Kidney (tissue), 13 donors: ENCODE measurements at regions not wholly inside any gene's neighbourhood (a gene's known extent, or its start where the extent isn't known, plus 50 kb on each side); places are given as distances from the start of the nearest gene placed in this dataset.

Experiments
- DNase-seq, 5 donors: peaks; one replicate each; pipeline ENCODE4 v3.0.0-alpha.2; 2013 to 2020
- FAIRE-seq: peaks from 2 replicates; lab custom pipeline; 2012; peaks lifted over from hg19 to GRCh38; lab: Jason Lieb, UNC
- H3K27ac ChIP-seq, 2 donors: one replicate each; pipeline ENCODE4 v1.7.0; 2013; ENCODE audit warnings: low read depth in 2 of 2, low read length in 2 of 2, inconsistent platforms in 1 of 2
- H3K27me3 ChIP-seq: one replicate; pipeline ENCODE4 v1.7.1; 2013; ENCODE audit warnings: low read length, inconsistent platforms; ENCODE audit not compliant: control insufficient read depth, insufficient read depth
- H3K36me3 ChIP-seq, 3 donors: one replicate each; pipeline versions ENCODE4 v1.7.0 to v1.7.1; 2013; ENCODE audit warnings: low read length in 3 of 3, control low read depth in 1 of 3, inconsistent platforms in 1 of 3; ENCODE audit not compliant: insufficient read depth in 3 of 3, control insufficient read depth in 2 of 3
- H3K4me1 ChIP-seq, 3 donors: one replicate each; pipeline versions ENCODE4 v1.7.0 to v1.7.1; 2013; ENCODE audit warnings: low read length in 3 of 3, inconsistent platforms in 1 of 3, low read depth in 1 of 3; ENCODE audit not compliant: control insufficient read depth in 2 of 3, insufficient read depth in 2 of 3
- H3K4me3 ChIP-seq, 3 donors: one replicate each; pipeline versions ENCODE4 v1.7.0 to v1.8.1; 2013; ENCODE audit warnings: low read length in 3 of 3, control low read depth in 1 of 3, inconsistent platforms in 1 of 3
- H3K9ac ChIP-seq, 3 donors: one replicate each; pipeline versions ENCODE4 v1.7.0 to v1.7.1; 2013; ENCODE audit warnings: low read length in 3 of 3, control low read depth in 1 of 3, inconsistent platforms in 1 of 3
- H3K9me3 ChIP-seq, 3 donors: one replicate each; pipeline versions ENCODE4 v1.7.0 to v1.7.1; 2013; ENCODE audit warnings: low read length in 3 of 3, control low read depth in 1 of 3, inconsistent platforms in 1 of 3; ENCODE audit not compliant: control insufficient read depth in 2 of 3, insufficient read depth in 1 of 3
- intact Hi-C: fragments of 100-400 bp; cut with DNase I; formaldehyde crosslinking; loops from one replicate; pipeline ENCODE4 v1.11.1; 2022
- TF ChIP-seq, protein P1 (sequence below): IDR thresholded peaks from 3 replicates; pipeline ENCODE4 v1.5.1; 2012; ENCODE audit warnings: mild to moderate bottlenecking, moderate library complexity, borderline replicate concordance; ENCODE audit not compliant: insufficient read depth; ENCODE audit errors: extremely low read depth
- donor health status: control.
- donor health status: control.
- donor health status: control.
- donor health status: control.
- donor health status: control.
- donor health status: DM: yes; HTN: yes; CAD: no.
- donor health status: Normal renal cell carcinoma (clear cell type).

DNA sequence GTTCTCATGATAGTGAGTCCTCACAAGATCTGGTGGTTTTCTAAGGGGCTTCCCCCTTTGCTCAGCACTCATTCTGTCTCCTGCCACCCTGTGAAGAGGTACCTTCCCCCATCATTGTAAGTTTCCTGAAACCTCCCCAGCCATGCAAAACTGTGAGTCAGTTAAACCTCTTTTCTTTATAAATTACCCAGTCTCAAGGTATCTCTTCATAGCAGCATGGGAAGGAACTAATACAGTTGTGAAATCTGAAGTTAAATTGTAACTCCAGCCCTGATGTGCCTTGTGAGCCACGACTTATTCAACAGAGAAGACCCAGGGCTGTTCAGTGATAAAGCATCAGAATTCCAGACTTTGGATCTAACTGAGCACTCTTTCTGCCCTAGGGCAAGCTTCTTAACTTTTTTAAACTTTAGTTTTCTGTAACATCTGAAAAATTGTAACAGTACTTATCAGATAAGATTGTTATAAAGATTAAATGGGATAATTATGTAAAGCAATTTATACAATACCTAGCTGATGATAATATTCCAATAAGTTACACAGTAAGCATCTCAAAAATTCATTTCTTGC is 220.0 kb downstream of the TRPC6 start:
- Histone ChIP-seq H3K27ac (no peak overlapping the region), H3K27me3 (no peaks in the 10 kb centered on the region), H3K4me3 (no peak overlapping the region), H3K9me3 (no peaks in the 10 kb centered on the region), H3K9ac (no peak overlapping the region), H3K4me1 (no peaks in the 10 kb centered on the region), H3K36me3 (no peaks in the 10 kb centered on the region)
- TF ChIP-seq, protein P1, sequence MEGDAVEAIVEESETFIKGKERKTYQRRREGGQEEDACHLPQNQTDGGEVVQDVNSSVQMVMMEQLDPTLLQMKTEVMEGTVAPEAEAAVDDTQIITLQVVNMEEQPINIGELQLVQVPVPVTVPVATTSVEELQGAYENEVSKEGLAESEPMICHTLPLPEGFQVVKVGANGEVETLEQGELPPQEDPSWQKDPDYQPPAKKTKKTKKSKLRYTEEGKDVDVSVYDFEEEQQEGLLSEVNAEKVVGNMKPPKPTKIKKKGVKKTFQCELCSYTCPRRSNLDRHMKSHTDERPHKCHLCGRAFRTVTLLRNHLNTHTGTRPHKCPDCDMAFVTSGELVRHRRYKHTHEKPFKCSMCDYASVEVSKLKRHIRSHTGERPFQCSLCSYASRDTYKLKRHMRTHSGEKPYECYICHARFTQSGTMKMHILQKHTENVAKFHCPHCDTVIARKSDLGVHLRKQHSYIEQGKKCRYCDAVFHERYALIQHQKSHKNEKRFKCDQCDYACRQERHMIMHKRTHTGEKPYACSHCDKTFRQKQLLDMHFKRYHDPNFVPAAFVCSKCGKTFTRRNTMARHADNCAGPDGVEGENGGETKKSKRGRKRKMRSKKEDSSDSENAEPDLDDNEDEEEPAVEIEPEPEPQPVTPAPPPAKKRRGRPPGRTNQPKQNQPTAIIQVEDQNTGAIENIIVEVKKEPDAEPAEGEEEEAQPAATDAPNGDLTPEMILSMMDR = no peak
- no peak for FAIRE-seq
- intact Hi-C loops = no loop called here
- no peak for DNase-seq

DNA sequence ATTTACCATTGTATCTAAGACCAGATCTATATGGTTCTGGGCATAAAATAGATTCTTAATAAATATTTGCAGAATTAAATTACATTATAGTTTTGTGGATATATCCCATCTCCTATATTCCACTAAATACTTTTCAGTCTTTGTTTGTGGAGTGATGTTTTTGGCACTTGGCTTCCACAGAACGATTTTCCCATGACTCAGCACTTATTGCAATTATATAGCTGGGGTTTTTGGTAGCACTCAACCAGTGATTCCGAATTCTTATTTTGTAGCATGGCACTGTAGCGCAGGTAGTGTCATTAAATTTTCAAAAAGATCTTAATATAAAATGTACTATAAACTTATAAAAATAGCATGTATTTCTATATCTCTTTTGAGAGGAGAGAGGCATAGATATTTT is 221.2 kb downstream of the TRPC6 start:
- Histone ChIP-seq H3K9me3 (peaks cover 0 to 2% (median 0%) of the 10 kb centered on the region in 3 donors), H3K27ac (no peak overlapping the region), H3K4me1 (no peaks in the 10 kb centered on the region), H3K27me3 (no peaks in the 10 kb centered on the region), H3K4me3 (no peak overlapping the region), H3K9ac (no peak overlapping the region), H3K36me3 (no peaks in the 10 kb centered on the region)
- intact Hi-C loops = no loop called here
- FAIRE-seq = no peak
- TF ChIP-seq, protein P1 = no peak
- no peak for DNase-seq

DNA sequence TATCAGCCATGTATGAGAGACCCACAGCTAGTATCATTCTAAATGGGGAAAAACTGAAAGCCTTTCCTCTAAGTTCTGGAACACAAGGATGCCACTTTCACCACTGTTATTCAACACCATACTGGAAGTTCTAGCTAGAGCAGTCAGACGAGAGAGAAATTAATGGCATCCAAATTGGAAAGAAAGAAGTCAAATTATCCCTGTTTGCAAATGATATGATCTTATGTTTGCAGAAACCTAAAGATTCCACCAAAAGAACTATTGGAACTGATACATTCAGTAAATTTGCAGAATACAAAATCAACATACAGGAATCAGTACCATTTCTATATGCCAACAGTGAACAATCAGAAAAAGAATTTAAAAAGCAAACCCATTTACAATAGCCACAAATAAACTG is 226.0 kb downstream of the TRPC6 start:
- TF ChIP-seq, protein P1 = no peak
- intact Hi-C loops = no loop called here

DNA sequence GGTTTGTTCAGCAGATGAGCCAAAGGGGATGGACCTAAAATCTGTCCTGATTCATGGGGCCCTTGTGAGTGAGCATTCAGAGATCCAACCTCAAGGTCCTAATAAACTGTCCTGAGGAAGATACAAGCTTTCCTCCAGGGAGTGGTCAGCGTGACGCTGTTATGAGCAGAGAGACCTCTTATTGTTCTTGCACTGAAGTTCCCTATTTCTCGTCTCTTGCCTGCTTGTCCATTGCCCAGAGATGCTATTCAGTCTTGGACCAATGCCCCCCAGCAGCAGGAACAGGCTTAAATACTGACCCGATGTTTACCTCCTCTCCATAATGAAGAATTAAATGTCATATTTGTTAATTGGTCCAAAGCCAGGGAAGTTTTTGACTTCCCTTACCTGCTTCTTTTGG is 225.2 kb upstream of the PGR start:
- DNase-seq (no peak), FAIRE-seq (no peak)
- H3K4me1 ChIP-seq = no peaks in the 10 kb centered on the region
- peaks cover 0 to 2% (median 0%) of the 10 kb centered on the region in 3 donors for H3K9me3 ChIP-seq
- no peak overlapping the region for H3K9ac ChIP-seq
- H3K4me3 ChIP-seq = no peak overlapping the region
- intact Hi-C loops = no loop called here
- H3K27me3 ChIP-seq = no peaks in the 10 kb centered on the region
- no peak overlapping the region for H3K27ac ChIP-seq
- no peaks in the 10 kb centered on the region for H3K36me3 ChIP-seq
- TF ChIP-seq, protein P1 = no peak

More for the DNA sequence above, 226.0 kb downstream of the TRPC6 start:
- no peaks in the 10 kb centered on the region for H3K36me3 ChIP-seq
- H3K9me3 ChIP-seq = peaks cover 0 to 2% (median 0%) of the 10 kb centered on the region in 3 donors
- FAIRE-seq = no peak
- no peaks in the 10 kb centered on the region for H3K27me3 ChIP-seq
- no peak overlapping the region for H3K4me3 ChIP-seq
- no peak overlapping the region for H3K27ac ChIP-seq
- H3K9ac ChIP-seq = no peak overlapping the region
- DNase-seq = no peak
- H3K4me1 ChIP-seq = no peaks in the 10 kb centered on the region
